Epithelial cell of prostate (primary cell): ENCODE measurements at regions not wholly inside any gene's neighbourhood (a gene's known extent, or its start where the extent isn't known, plus 50 kb on each side); places are given as distances from the start of the nearest gene placed in this dataset.
"Not testable (repeated sequence)": the region's sequence is repeated elsewhere in the genome, so short reads cannot be mapped to it uniquely, and the experiment has no call there.

Experiments
- DNase-seq: peaks from one replicate; pipeline ENCODE4 v3.0.0-alpha.2; 2011; ENCODE audit warnings: low read depth, low spot score
- H3K27ac ChIP-seq: fragments of 450-650 bp; 2 replicates; pipeline ENCODE4 v1.5.1; 2017; ENCODE audit warnings: mild to moderate bottlenecking

- no peak overlapping the region for H3K27ac ChIP-seq
- DNase-seq = no peak
Observed at GRCh38 chr18:65221115-65221514, 529.7 kb upstream of the CDH7 start.

- DNase-seq = no peak
- no peak overlapping the region for H3K27ac ChIP-seq
Observed at GRCh38 chr18:65215865-65216466, 534.8 kb upstream of the CDH7 start.

GRCh38 chr18:65214456-65214855 lies 536.4 kb upstream of the CDH7 start:
- no peak for DNase-seq
- H3K27ac ChIP-seq = no peak overlapping the region

DNA sequence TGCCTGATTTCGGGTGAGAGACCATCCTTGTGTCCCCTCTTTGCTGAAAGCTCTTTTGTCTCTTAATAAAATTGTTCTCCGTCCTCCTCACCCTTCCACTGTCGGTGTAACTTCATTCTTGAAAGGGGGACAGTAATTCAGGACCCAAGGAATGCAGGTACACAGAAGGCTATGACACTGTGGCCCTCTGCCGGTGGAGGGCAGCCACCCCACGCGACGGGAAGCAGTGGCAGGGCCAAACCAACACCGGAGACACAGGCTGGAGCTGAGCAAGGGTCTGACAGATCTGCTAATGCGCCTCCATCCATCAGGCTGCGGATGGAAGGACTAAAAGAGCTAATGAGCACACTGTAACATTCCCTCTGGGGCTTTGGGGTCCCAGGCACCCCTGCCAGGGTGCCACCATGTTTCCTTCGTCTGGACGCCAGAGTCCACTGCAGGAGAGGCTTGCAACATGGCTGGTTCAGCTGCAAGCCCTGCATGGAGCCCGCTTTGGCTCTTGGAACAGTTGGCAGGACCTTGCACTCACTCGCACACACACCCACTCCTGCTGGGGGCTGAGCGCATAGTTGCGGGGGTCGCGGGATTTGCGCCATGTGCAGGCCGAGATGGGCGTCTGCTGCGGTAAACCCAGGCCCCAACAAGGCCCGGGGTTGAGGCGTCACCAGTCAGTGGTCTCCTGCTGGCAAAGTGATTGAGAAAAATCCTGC lies 544.1 kb upstream of the CDH7 start:
- no peak for DNase-seq
- no peak overlapping the region for H3K27ac ChIP-seq

GRCh38 chr18:65202091-65202490 lies 548.7 kb upstream of the CDH7 start:
- no peak overlapping the region for H3K27ac ChIP-seq
- DNase-seq = no peak

DNA sequence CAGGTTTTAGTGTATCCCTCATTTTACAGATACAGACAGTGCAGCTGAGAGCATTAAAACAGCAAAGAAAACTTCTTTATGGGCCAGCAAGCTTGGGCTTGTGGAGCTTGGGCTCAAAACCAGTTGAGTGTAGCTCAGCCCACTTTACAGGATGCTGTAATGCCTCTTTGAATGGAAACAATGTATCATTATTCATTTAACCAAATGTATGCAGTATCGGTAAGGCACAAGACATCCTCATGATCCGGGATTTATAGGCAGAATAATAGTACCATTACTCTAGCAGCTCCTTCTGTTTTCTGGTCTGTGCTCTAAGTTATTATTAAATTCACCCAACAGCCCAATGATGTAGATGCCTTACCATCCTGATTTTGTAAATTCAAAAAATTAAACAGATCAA lies 575.1 kb upstream of the CDH7 start:
- no peak overlapping the region for H3K27ac ChIP-seq
- no peak for DNase-seq

GRCh38 chr18:65162086-65162485 lies 588.7 kb upstream of the CDH7 start:
- not testable (repeated sequence) for H3K27ac ChIP-seq, DNase-seq

- no peak for DNase-seq
- no peak overlapping the region for H3K27ac ChIP-seq
Observed at GRCh38 chr18:65146482-65147021, 604.3 kb upstream of the CDH7 start.

- no peak overlapping the region for H3K27ac ChIP-seq
- DNase-seq = no peak
Observed at GRCh38 chr18:65145312-65145711, 605.5 kb upstream of the CDH7 start.

GRCh38 chr18:65133610-65134009 lies 617.2 kb upstream of the CDH7 start:
- DNase-seq = no peak
- no peak overlapping the region for H3K27ac ChIP-seq

- DNase-seq = no peak
- no peak overlapping the region for H3K27ac ChIP-seq
Observed at GRCh38 chr18:65124633-65125032, 626.2 kb upstream of the CDH7 start.

GRCh38 chr18:65103864-65104263 lies 646.9 kb upstream of the CDH7 start:
- H3K27ac ChIP-seq = no peak overlapping the region
- DNase-seq = no peak

DNA sequence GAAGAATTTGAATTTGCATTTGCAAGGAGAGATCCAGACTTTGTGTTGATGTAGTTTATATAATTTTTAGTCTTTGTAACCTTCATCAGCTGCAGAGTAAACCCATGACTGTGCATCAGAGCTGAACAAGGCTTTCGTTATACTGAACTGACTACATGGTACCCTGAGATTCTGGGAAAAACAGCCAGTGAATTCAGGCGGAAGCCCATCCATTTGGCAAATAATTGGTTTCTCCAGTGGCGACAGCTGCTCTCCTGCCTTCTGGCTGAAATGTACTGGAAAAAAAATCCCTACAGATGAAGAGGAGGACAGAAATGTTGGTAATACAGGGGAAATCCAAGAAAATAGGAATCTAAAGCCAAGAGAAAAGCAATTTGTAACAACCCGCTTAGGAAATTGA lies 657.5 kb upstream of the CDH7 start:
- H3K27ac ChIP-seq = no peak overlapping the region
- no peak for DNase-seq

DNA sequence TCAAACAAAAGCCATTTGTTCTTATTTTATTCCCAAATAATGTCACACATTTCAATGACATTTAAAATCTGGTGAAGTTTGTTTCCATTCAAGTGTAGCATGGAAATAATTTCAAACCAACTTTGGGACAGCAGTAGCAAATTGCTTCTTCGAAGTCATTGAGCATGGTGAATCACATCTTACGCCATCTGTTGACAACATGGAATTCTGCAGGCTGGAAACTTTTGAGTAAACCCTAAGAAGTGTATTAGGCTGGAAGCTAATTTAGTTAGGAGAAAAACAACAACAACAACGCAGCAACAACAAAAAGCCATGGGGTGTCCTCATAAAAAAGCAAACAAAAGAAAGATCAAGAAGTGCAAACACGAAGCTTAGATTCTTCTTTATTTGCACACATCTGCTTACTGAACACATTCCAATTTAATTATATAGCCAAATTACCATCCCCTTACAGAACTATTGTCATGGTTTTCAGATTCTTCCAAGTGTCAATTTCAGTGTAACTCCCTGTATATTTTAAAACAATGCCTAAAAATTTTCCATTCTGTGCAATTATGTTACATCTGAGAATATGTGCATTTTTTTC lies 659.0 kb upstream of the CDH7 start:
- no peak for DNase-seq
- no peak overlapping the region for H3K27ac ChIP-seq

- DNase-seq = no peak
- no peak overlapping the region for H3K27ac ChIP-seq
Observed at GRCh38 chr18:65082907-65083306, 667.9 kb upstream of the CDH7 start.

- DNase-seq = no peak
- no peak overlapping the region for H3K27ac ChIP-seq
Observed at GRCh38 chr18:65081786-65082185, 669.0 kb upstream of the CDH7 start.

DNA sequence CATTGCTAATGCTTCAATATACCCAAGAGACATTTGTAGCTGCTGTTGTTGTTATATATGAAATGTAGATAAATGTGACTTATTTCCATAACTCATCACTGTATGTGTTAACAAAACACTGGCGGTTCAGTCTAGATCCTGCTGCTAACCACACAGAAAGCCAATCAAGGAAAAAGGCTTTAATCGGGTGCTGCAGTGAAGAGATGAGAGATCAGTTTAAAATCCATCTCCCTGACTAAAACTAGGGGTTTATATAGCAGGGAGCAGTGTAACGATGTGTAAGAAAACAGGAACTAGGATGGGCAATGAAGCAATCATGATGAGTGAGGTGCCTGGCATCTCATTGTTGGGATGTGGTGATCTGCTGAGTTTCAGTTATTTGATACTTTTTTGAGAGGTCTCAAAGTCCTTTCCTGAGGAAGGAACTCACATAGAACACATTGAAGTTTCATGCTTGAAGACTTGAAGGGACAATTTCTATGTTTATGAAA lies 677.7 kb upstream of the CDH7 start:
- DNase-seq = no peak
- H3K27ac ChIP-seq = no peak overlapping the region

GRCh38 chr18:65057439-65058083 lies 693.3 kb upstream of the CDH7 start:
- no peak for DNase-seq

DNA sequence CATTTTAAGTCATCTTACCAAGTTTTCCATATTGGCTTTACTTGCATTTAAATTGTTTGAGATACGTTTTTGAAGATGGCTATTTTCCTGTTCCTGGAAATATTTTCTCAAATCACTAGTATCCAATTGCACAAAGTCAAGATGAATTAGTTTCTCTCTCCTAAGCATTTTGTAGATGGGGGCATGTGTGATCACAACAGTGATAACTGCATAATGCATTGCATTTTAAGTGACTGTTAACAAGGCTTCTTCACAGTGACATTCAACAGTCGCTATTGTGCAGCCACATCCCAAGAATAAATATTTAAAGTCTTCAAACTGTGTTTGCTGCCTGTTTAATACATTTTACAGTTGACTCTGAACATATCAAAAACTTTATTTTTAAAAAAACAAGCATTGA lies 694.2 kb upstream of the CDH7 start:
- DNase-seq = no peak

More at GRCh38 chr18:65057439-65058083, 693.3 kb upstream of the CDH7 start:
- H3K27ac ChIP-seq = no peak overlapping the region

GRCh38 chr18:65049586-65049985 lies 701.2 kb upstream of the CDH7 start:
- no peak for DNase-seq
- H3K27ac ChIP-seq = no peak overlapping the region

More for the DNA sequence above, 694.2 kb upstream of the CDH7 start:
- no peak overlapping the region for H3K27ac ChIP-seq

GRCh38 chr18:65039578-65039977 lies 711.2 kb upstream of the CDH7 start:
- no peak overlapping the region for H3K27ac ChIP-seq
- DNase-seq = no peak
